H9 (cell line): ENCODE measurements at regions not wholly inside any gene's neighbourhood (a gene's known extent, or its start where the extent isn't known, plus 50 kb on each side); places are given as distances from the start of the nearest gene placed in this dataset.

Experiments used
- DNase-seq: peaks from one replicate; pipeline ENCODE4 v3.0.0-alpha.2; 2017
- H2AFZ ChIP-seq: one replicate; pipeline ENCODE4 v1.6.1; 2013; ENCODE audit warnings: mild to moderate bottlenecking, low read length, control low read depth, moderate library complexity
- H2AK5ac ChIP-seq: 2 replicates; pipeline ENCODE4 v1.6.1; 2013; ENCODE audit warnings: low read length, control low read depth, mixed read lengths; ENCODE audit not compliant: insufficient read length
- H2BK120ac ChIP-seq: one replicate; pipeline ENCODE4 v1.6.1; 2013; ENCODE audit warnings: low read depth, mild to moderate bottlenecking, low read length, control low read depth, inconsistent platforms; ENCODE audit not compliant: poor library complexity, severe bottlenecking
- H2BK12ac ChIP-seq: 2 replicates; pipeline ENCODE4 v1.6.1; 2013; ENCODE audit warnings: low read length, control low read depth, mixed read lengths, low read depth; ENCODE audit not compliant: insufficient read length
- H2BK15ac ChIP-seq: 2 replicates; pipeline ENCODE4 v1.6.1; 2013; ENCODE audit warnings: low read depth, low read length, control low read depth
- H2BK20ac ChIP-seq: one replicate; pipeline ENCODE4 v1.6.1; 2013; ENCODE audit warnings: low read depth, mild to moderate bottlenecking, low read length, control low read depth, inconsistent platforms; ENCODE audit not compliant: poor library complexity, severe bottlenecking
- H2BK5ac ChIP-seq: 2 replicates; pipeline ENCODE4 v1.6.1; 2013; ENCODE audit warnings: low read length, control low read depth, mixed read lengths; ENCODE audit not compliant: insufficient read length
- H3K14ac ChIP-seq: 2 replicates; pipeline ENCODE4 v1.6.1; 2013; ENCODE audit warnings: low read length, control low read depth; ENCODE audit not compliant: insufficient read depth
- H3K18ac ChIP-seq: 2 replicates; pipeline ENCODE4 v1.6.1; 2013; ENCODE audit warnings: low read depth, mild to moderate bottlenecking, mixed read lengths, low read length, control low read depth; ENCODE audit not compliant: insufficient read length
- H3K23ac ChIP-seq: 2 replicates; pipeline ENCODE4 v1.6.1; 2013; ENCODE audit warnings: low read length, control low read depth, mixed read lengths, low read depth; ENCODE audit not compliant: insufficient read length
- H3K23me2 ChIP-seq: 2 replicates; pipeline ENCODE4 v1.6.1; 2013; ENCODE audit warnings: low read depth, mild to moderate bottlenecking, mixed read lengths, low read length, control low read depth; ENCODE audit not compliant: insufficient read length, poor library complexity, severe bottlenecking
- H3K27ac ChIP-seq: 2 replicates; pipeline ENCODE4 v1.5.1; 2013; ENCODE audit warnings: low read length, control low read depth, mixed read lengths, low read depth; ENCODE audit not compliant: insufficient read length
- H3K27me3 ChIP-seq: 2 replicates; pipeline ENCODE4 v1.6.1; 2013; ENCODE audit warnings: low read length, control low read depth, inconsistent platforms; ENCODE audit not compliant: insufficient read depth
- H3K4ac ChIP-seq: 2 replicates; pipeline ENCODE4 v1.6.1; 2013; ENCODE audit warnings: low read depth, mild to moderate bottlenecking, control low read depth, inconsistent platforms, low read length, moderate library complexity
- H3K4me1 ChIP-seq: 2 replicates; pipeline ENCODE4 v1.6.1; 2013; ENCODE audit warnings: low read length, control low read depth, inconsistent platforms; ENCODE audit not compliant: insufficient read depth
- H3K4me2 ChIP-seq: 2 replicates; pipeline ENCODE4 v1.6.1; 2013; ENCODE audit warnings: low read length, control low read depth, mixed read lengths; ENCODE audit not compliant: insufficient read length, insufficient read depth
- H3K56ac ChIP-seq: 2 replicates; pipeline ENCODE4 v1.6.1; 2013; ENCODE audit warnings: low read depth, mild to moderate bottlenecking, mixed read lengths, low read length, control low read depth; ENCODE audit not compliant: insufficient read length
- H3K79me1 ChIP-seq: 2 replicates; pipeline ENCODE4 v1.6.1; 2013; ENCODE audit warnings: low read depth, mild to moderate bottlenecking, moderate library complexity, low read length, control low read depth, inconsistent platforms; ENCODE audit not compliant: insufficient read depth, poor library complexity, severe bottlenecking
- H3K79me2 ChIP-seq: 2 replicates; pipeline ENCODE4 v1.6.1; 2013; ENCODE audit warnings: low read length, control low read depth, inconsistent platforms; ENCODE audit not compliant: insufficient read depth
- H3K9ac ChIP-seq: 2 replicates; pipeline ENCODE4 v1.6.1; 2013; ENCODE audit warnings: low read length, control low read depth, mixed read lengths; ENCODE audit not compliant: insufficient read length; ENCODE audit errors: extremely low read depth
- H3K9me3 ChIP-seq: one replicate; pipeline ENCODE4 v1.6.1; 2013; ENCODE audit warnings: low read depth, low read length, inconsistent platforms; ENCODE audit not compliant: control insufficient read depth
- H3T11ph ChIP-seq: one replicate; pipeline ENCODE4 v1.6.1; 2013; ENCODE audit warnings: mild to moderate bottlenecking, low read length, control low read depth, inconsistent platforms
- H4K20me1 ChIP-seq: one replicate; pipeline ENCODE4 v1.6.1; 2013; ENCODE audit not compliant: control insufficient read depth, insufficient read length, insufficient read depth
- H4K5ac ChIP-seq: 2 replicates; pipeline ENCODE4 v1.6.1; 2013; ENCODE audit warnings: low read depth, mild to moderate bottlenecking, mixed read lengths, low read length, control low read depth; ENCODE audit not compliant: insufficient read length
- H4K8ac ChIP-seq: replicated peaks from 2 replicates; pipeline ENCODE4 v1.6.1; 2013; ENCODE audit warnings: low read length, control low read depth, mixed read lengths, low read depth; ENCODE audit not compliant: insufficient read length
- H4K91ac ChIP-seq: 2 replicates; pipeline ENCODE4 v1.6.1; 2013; ENCODE audit warnings: low read depth, mild to moderate bottlenecking, moderate library complexity, mixed read lengths, low read length, control low read depth; ENCODE audit not compliant: insufficient read length
- H3K27ac Mint-ChIP-seq, 3 experiments: 2 replicates in 2 of 3; 3 replicates in 1 of 3; pipeline ENCODE4 v1.8.0; 2020 to 2021; ENCODE audit warnings: mixed read lengths in 3 of 3, mild to moderate bottlenecking in 1 of 3, moderate library complexity in 1 of 3
- H3K27me3 Mint-ChIP-seq: 2 replicates; pipeline ENCODE4 v1.8.0; 2021; ENCODE audit warnings: low read depth, mild to moderate bottlenecking, moderate library complexity, mixed read lengths
- H3K36me3 Mint-ChIP-seq, 3 experiments: 2 replicates in 2 of 3; 3 replicates in 1 of 3; pipeline ENCODE4 v1.8.0; 2020 to 2021; ENCODE audit warnings: low read depth in 3 of 3, mixed read lengths in 3 of 3; ENCODE audit not compliant: insufficient read depth in 1 of 3
- H3K4me1 Mint-ChIP-seq, 2 experiments: 2 replicates each; pipeline ENCODE4 v1.8.0; 2020; ENCODE audit warnings: mixed read lengths in 2 of 2
- H3K4me3 Mint-ChIP-seq, 2 experiments: 2 replicates in 1 of 2; 3 replicates in 1 of 2; pipeline ENCODE4 v1.8.0; 2020 to 2021; ENCODE audit warnings: mild to moderate bottlenecking in 2 of 2, mixed read lengths in 2 of 2, moderate library complexity in 1 of 2
- H3K9me3 Mint-ChIP-seq, 2 experiments: 2 replicates in 1 of 2; 3 replicates in 1 of 2; pipeline ENCODE4 v1.8.0; 2020; ENCODE audit warnings: mild to moderate bottlenecking in 2 of 2, mixed read lengths in 2 of 2, moderate library complexity in 1 of 2
- CTCF ChIP-seq: fragments of 200-600 bp; sonication (generic); conservative IDR thresholded peaks from 3 replicates; pipeline ENCODE4 v1.8.0; 2021; ENCODE audit warnings: antibody characterized with exemption, mild to moderate bottlenecking
- WGBS: extraction: QIAGEN DNeasy Blood & Tissue Kit; methylation state at CpG from one replicate; pipeline ENCODE4 v1.1.7; 2013; ENCODE audit warnings: missing lambda C conversion rate, low lambda C conversion rate, mixed read lengths; ENCODE audit not compliant: insufficient read length; ENCODE audit errors: extremely low coverage; 5-methylcytosine and 5-hydroxymethylcytosine counted together

GRCh38 chr4:141391771-141392170 is 171.1 kb downstream of the ZNF330 start:
- Mint-ChIP-seq H3K27me3 (no peaks in the 10 kb centered on the region), H3K4me1 (peaks cover 6 to 9% of the 10 kb centered on the region in 2 experiments), H3K36me3 (no peaks in the 10 kb centered on the region; a peak in 1 of 7 replicates), H3K9me3 (peaks cover 0 to 2% of the 10 kb centered on the region in 2 experiments; a peak in 2 of 5 replicates), H3K27ac (no peak overlapping the region), H3K4me3 (no peak overlapping the region)
- H2BK120ac ChIP-seq, result no peak overlapping the region
- no peak overlapping the region for H2AFZ ChIP-seq
- H3T11ph ChIP-seq, result no peak overlapping the region
- H3K79me2 ChIP-seq, result no peaks in the 10 kb centered on the region
- no peak overlapping the region for H4K91ac ChIP-seq
- no peak overlapping the region for H3K4ac ChIP-seq
- H3K4me2 ChIP-seq, result no peak overlapping the region
- no peak for DNase-seq
- no peak overlapping the region for H3K14ac ChIP-seq
- no peak overlapping the region for H3K56ac ChIP-seq
- no peaks in the 10 kb centered on the region for H3K23me2 ChIP-seq
- no peaks in the 10 kb centered on the region for H3K27me3 ChIP-seq
- H2BK20ac ChIP-seq, result no peak overlapping the region
- no peak overlapping the region for H4K8ac ChIP-seq
- H4K20me1 ChIP-seq, result no peaks in the 10 kb centered on the region
- H2AK5ac ChIP-seq, result no peak overlapping the region
- no peak overlapping the region for H2BK12ac ChIP-seq
- TF ChIP-seq CTCF, result no peak
- H3K27ac ChIP-seq, result no peak overlapping the region
- H4K5ac ChIP-seq, result no peak overlapping the region
- no peaks in the 10 kb centered on the region for H3K4me1 ChIP-seq
- no peaks in the 10 kb centered on the region for H3K79me1 ChIP-seq
- H3K23ac ChIP-seq, result no peak overlapping the region
- no peaks in the 10 kb centered on the region for H3K9me3 ChIP-seq
- no peak overlapping the region for H3K9ac ChIP-seq
- no peak overlapping the region for H2BK15ac ChIP-seq
- no peak overlapping the region for H3K18ac ChIP-seq
- no peak overlapping the region for H2BK5ac ChIP-seq
- WGBS, result no CpG with 5 or more reads among the region's 3 CpGs
